Esophagus muscularis mucosa (tissue), 4 donors: ENCODE measurements at regions not wholly inside any gene's neighbourhood (a gene's known extent, or its start where the extent isn't known, plus 50 kb on each side); places are given as distances from the start of the nearest gene placed in this dataset.
"Not testable (repeated sequence)": the region's sequence is repeated elsewhere in the genome, so short reads cannot be mapped to it uniquely, and the experiment has no call there.

Experiments used
- DNase-seq: peaks from one replicate; pipeline ENCODE4 v3.0.0-alpha.2; 2017; ENCODE audit errors: extremely low spot score
- H3K27ac ChIP-seq, 4 donors: fragments of 200-600 bp; sonication (generic); replicated peaks in 1 of 4; 1 replicate in 3 of 4; 2 replicates in 1 of 4; pipeline ENCODE4 v1.5.1; 2016 to 2019; ENCODE audit warnings: mild to moderate bottlenecking in 1 of 4
- H3K27me3 ChIP-seq, 4 donors: fragments of 200-600 bp; sonication (generic); one replicate each; pipeline versions ENCODE4 v1.5.1 to v1.6.0; 2016 to 2019
- H3K36me3 ChIP-seq, 4 donors: fragments of 200-600 bp; sonication (generic); one replicate each; pipeline ENCODE4 v1.5.1; 2016 to 2019
- H3K4me1 ChIP-seq, 4 donors: fragments of 200-600 bp; sonication (generic); one replicate each; pipeline ENCODE4 v1.5.1; 2016 to 2019
- H3K4me3 ChIP-seq, 4 donors: fragments of 200-600 bp; sonication (generic); 1 replicate in 2 of 4; 2 replicates in 2 of 4; pipeline ENCODE4 v1.5.1; 2016 to 2019; ENCODE audit warnings: mild to moderate bottlenecking in 4 of 4, moderate library complexity in 1 of 4
- H3K9me3 ChIP-seq, 4 donors: fragments of 200-600 bp; sonication (generic); 1 replicate in 3 of 4; 2 replicates in 1 of 4; pipeline ENCODE4 v1.5.1; 2016 to 2019
- CTCF ChIP-seq, 3 experiments: fragments of 200-600 bp in 2 of 3; fragments of 450-650 bp in 1 of 3; sonication (generic) in 2 of 3; IDR thresholded peaks; one replicate each; pipeline ENCODE4 v1.5.1; 2017 to 2019; ENCODE audit warnings: antibody characterized with exemption in 3 of 3, mild to moderate bottlenecking in 2 of 3, moderate library complexity in 1 of 3
- EP300 ChIP-seq: sonication (generic); formaldehyde crosslinking; IDR thresholded peaks from one replicate; pipeline ENCODE4 v1.6.1; 2017; ENCODE audit warnings: antibody characterized with exemption
- POLR2A ChIP-seq: fragments of 450-650 bp; IDR thresholded peaks from one replicate; pipeline ENCODE4 v1.6.1; 2017; ENCODE audit warnings: antibody characterized with exemption, moderate library complexity, mild to moderate bottlenecking, low read depth
- POLR2AphosphoS5 ChIP-seq, 2 donors: sonication (generic); formaldehyde crosslinking; IDR thresholded peaks; one replicate each; pipeline ENCODE4 v1.6.1; 2017; ENCODE audit warnings: antibody characterized with exemption in 2 of 2
- WGBS: methylation state at CpG from one replicate; pipeline ENCODE4 v1.1.5; 2018; 5-methylcytosine and 5-hydroxymethylcytosine counted together
- intact Hi-C: fragments of 100-400 bp; cut with DNase I; formaldehyde crosslinking; loops from one replicate; pipeline ENCODE4 v1.15.1; 2023

- Histone ChIP-seq H3K27ac (no peak overlapping the region), H3K9me3 (no peaks in the 10 kb centered on the region), H3K36me3 (no peaks in the 10 kb centered on the region), H3K27me3 (peaks cover 0 to 32% (median 0%) of the 10 kb centered on the region in 4 donors), H3K4me3 (no peak overlapping the region), H3K4me1 (peaks cover 0 to 3% (median 0%) of the 10 kb centered on the region in 4 donors)
- intact Hi-C loops, result no loop called here
- WGBS, result 71% methylated on average over 14 of the region's 22 CpGs
- TF ChIP-seq POLR2AphosphoS5 (IDR thresholded peaks at IDR 0.05), result no peak
- TF ChIP-seq EP300, result no peak
- no peak for TF ChIP-seq POLR2A
- TF ChIP-seq CTCF (IDR thresholded peaks at IDR 0.05), result no peak
- no peak for DNase-seq
Observed at GRCh38 chr11:64438986-64439771, 80.2 kb downstream of the RPS6KA4 start.

- intact Hi-C loops, H3K4me3 ChIP-seq, DNase-seq, H3K4me1 ChIP-seq, H3K27ac ChIP-seq, H3K36me3 ChIP-seq, H3K9me3 ChIP-seq: not testable (repeated sequence)
- 95% methylated on average over 8 of the region's 8 CpGs for WGBS
- H3K27me3 ChIP-seq, result peaks cover 0 to 38% (median 0%) of the 10 kb centered on the region in 4 donors
Observed at GRCh38 chr11:64439772-64440491, 81.0 kb downstream of the RPS6KA4 start.

GRCh38 chr11:64441127-64441526 is 82.2 kb downstream of the RPS6KA4 start:
- WGBS, result 66% methylated on average over 11 of the region's 11 CpGs
- Histone ChIP-seq H3K27me3 (peaks cover 0 to 41% (median 0%) of the 10 kb centered on the region in 4 donors), H3K4me3 (no peak overlapping the region), H3K4me1 (peaks cover 0 to 3% (median 0%) of the 10 kb centered on the region in 4 donors), H3K9me3 (no peaks in the 10 kb centered on the region), H3K36me3 (no peaks in the 10 kb centered on the region), H3K27ac (no peak overlapping the region)
- intact Hi-C loops, result no loop called here
- TF ChIP-seq POLR2AphosphoS5 (IDR thresholded peaks at IDR 0.05) (no peak), POLR2A (no peak), EP300 (no peak), CTCF (IDR thresholded peaks at IDR 0.05) (no peak)
- no peak for DNase-seq

- no peaks in the 10 kb centered on the region for H3K9me3 ChIP-seq
- peaks cover 0 to 7% (median 2%) of the 10 kb centered on the region in 4 donors for H3K4me1 ChIP-seq
- intact Hi-C loops, result no loop called here
- no peak for DNase-seq
- WGBS, result 75% methylated on average over 5 of the region's 5 CpGs
- peaks cover 0 to 39% (median 0%) of the 10 kb centered on the region in 4 donors for H3K27me3 ChIP-seq
- TF ChIP-seq POLR2AphosphoS5 (IDR thresholded peaks at IDR 0.05) (no peak), EP300 (no peak), POLR2A (no peak), CTCF (IDR thresholded peaks at IDR 0.05) (no peak)
- no peak overlapping the region for H3K27ac ChIP-seq
- no peak overlapping the region for H3K4me3 ChIP-seq
- H3K36me3 ChIP-seq, result no peaks in the 10 kb centered on the region
Observed at GRCh38 chr11:64443001-64443400, 84.0 kb downstream of the RPS6KA4 start.

GRCh38 chr11:64444838-64445441 is 86.0 kb downstream of the RPS6KA4 start:
- TF ChIP-seq POLR2A, result no peak
- TF ChIP-seq EP300, result no peak
- WGBS, result 100% methylated on average over 1 of the region's 4 CpGs
- Histone ChIP-seq H3K27me3 (peaks cover 0 to 42% (median 0%) of the 10 kb centered on the region in 4 donors), H3K27ac (no peak overlapping the region), H3K4me1 (peaks cover 15 to 26% (median 21%) of the 10 kb centered on the region in 4 donors), H3K9me3 (no peaks in the 10 kb centered on the region), H3K4me3 (no peak overlapping the region), H3K36me3 (no peaks in the 10 kb centered on the region)
- intact Hi-C loops, result loop anchor here (5.0 kb wide), 1 partner anchor 207 kb away; no protein-coding TSS in a partner anchor
- DNase-seq, result no peak
